ENCODE measurements at regions not wholly inside any gene's neighbourhood (a gene's known extent, or its start where the extent isn't known, plus 50 kb on each side); places are given as distances from the start of the nearest gene placed in this dataset.

- no peak for TF ChIP-seq JUN (CRISPR knock-in tag; IDR thresholded peaks at IDR 0.05)
- no peak for TF ChIP-seq CTCF (IDR thresholded peaks at IDR 0.05)
- no peak for TF ChIP-seq USF2 (CRISPR knock-in tag; IDR thresholded peaks at IDR 0.05)
- no peak for TF ChIP-seq ZNF512 (CRISPR knock-in tag; IDR thresholded peaks at IDR 0.05; ENCODE audit: borderline replicate concordance)
Measured at GRCh38 chr19:27821418-27822018, 1391.4 kb downstream of the UQCRFS1 start.

Measured in WTC11 (cell line).